Stimulated activated CD4-positive, alpha-beta T cell treated with anti-CD3 and anti-CD28 coated beads, Interleukin-2, amount 100 ng/mL, for 4 hours (primary cell): ENCODE measurements at regions not wholly inside any gene's neighbourhood (a gene's known extent, or its start where the extent isn't known, plus 50 kb on each side); places are given as distances from the start of the nearest gene placed in this dataset.
"Not testable (repeated sequence)": the region's sequence is repeated elsewhere in the genome, so short reads cannot be mapped to it uniquely, and the experiment has no call there.

Experiments
- DNase-seq: peaks from one replicate; pipeline ENCODE4 v3.0.0-alpha.2; 2020; ENCODE audit warnings: low read depth

DNA sequence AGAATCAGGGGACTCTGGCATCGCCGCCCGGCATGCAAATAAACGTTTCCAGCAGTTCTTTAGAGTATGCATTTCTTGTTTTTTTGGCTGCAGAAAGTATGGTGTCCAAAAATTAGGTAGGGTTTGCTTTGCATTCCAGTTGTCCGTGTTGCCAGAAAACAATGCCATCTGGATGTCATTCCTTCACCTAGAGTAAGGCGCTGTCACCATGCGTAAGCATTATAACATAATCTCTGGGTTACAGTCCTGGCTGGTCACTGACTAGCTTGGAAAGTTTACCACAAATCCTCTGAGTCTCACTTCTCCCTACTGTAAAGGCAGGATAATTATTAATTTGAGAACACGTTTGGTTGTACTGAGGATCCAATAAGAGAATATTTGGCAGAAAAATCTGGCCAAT is 457.7 kb downstream of the XYLT1 start:
- no peak for DNase-seq

DNA sequence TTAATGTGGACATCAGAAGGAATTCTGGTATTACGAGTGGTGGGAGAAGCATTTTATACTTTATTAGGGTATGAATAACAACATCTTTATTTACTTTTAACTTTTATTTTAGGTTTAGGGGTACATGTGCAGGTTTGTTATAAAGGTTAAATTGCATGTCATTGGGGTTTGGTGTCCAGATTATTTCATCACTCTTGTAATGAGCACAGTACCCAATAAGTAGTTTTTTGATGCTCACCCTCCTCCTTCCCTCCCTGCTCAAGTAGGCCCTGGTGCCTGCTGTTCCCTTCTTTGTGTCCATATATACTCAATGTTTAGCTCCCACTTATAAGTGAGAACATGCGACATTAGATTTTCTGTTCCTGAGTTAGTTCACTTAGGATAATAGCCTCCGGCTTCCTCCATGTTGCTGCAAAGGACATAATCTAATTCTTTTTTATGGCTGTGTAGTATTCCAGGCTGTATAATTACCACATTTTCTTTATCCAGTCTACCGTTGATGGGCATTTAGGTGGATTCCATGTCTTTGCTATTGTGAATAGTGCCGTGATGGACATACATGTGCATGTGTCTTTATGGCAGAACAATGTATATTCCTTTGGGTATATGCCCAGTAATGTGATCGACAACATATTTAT is 456.2 kb downstream of the XYLT1 start:
- no peak for DNase-seq

DNA sequence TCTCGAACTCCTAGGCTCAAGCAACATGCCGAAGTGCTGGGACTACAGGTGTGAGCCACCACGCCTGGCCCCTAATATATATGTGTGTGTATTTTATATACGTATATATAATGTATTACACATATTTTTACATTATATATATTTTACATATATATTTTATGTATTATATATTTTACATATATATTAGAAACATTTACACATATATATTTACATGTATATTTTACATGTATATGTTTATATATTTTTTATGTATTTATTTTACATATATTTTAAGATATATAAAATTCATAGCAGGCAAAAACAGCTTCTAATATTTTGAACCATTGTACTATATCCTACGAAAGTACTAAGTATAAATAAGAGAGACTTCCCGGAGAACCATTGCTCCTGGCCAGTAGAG is 455.1 kb downstream of the XYLT1 start:
- no peak for DNase-seq

DNA sequence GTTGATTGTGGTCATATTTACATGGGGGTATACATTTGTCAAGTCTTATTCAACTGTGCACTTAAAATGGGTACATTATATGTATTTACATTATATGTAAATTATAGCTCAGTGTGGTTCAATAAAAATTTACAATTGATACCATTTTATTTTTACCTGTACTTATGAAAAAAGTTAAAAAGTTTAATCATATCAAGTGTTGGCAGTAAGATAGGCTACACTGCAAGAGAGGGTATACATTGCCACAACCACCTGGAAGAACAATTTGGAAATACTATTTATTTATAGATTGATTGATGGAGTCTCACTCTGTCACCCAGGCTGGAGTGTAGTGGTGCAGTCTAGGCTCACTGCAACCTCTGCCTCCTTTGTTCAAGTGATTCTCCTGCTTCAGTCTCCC is 453.3 kb downstream of the XYLT1 start:
- DNase-seq: no peak

DNA sequence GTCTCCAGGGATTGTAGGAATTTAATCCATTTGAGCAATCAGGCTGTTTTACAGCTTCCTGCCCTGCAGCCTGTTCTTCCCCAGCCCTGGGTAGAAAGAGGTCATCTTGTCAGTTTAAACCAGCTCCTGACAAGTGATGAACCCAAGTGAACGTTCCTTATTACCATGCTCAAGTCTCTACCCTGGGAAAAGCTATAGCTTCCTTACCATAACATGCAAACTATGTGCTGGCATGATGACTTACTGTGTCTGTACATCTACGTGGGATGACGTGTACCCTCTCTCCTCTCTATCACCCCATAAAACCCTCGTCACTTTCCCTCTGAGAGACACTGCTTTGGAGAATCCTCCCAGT is 452.2 kb downstream of the XYLT1 start:
- DNase-seq: no peak

DNA sequence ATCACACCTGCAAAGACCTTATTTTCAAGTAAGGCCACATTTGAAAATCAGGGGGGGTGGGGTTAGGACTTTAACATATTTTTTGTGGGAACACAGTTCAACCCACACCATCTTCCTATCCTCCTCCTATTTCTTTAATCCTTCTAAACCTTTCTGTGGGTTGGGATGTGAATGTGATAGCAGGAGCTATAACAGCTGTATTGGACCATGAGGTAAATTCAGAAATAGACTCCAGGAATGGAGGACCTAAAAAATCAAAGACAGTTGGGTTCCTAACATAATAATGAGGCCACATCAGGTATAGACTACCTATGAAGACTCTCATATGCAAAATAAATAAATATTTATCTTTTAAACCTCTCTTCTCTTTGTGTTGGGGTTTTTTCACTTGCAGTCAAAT is 451.4 kb downstream of the XYLT1 start:
- DNase-seq: no peak

DNA sequence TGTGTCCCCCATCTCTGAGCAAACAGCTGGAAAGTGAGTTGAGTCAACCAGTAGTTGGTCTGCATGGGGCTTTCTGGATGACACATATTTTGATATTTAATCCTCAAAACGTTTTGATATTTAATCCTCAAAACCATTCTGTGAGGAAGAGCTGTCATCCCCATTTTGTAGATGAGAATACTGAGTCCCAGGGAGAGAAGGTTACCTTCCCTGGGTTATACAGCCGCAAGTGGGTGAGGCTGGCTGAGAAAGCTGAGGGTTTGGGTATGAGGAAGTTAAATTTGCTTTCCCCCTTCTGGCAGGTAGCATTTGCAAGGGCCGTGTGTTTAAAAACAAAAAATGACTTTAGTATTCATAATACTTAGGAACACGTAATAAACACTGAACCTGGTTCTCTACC is 447.2 kb downstream of the XYLT1 start:
- DNase-seq: no peak

DNA sequence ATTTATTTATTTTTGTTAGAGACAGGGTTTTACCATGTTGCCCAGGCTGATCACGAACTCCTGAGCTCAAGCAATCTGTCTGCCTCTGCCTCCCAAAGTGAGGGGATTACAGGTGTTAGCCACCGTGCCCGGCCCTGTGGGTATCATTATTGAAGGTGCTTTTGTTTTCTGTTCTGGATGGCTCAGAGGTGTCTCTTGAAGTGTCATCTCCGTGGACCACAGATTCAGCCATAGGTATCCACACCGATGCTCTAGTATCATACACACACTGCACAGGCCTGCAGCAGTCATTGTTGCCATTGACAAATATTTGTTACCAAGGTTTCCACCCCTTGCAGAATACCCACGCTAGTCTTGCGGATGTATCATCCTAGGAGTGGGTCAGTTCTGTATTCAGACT is 446.2 kb downstream of the XYLT1 start:
- DNase-seq: no peak

DNA sequence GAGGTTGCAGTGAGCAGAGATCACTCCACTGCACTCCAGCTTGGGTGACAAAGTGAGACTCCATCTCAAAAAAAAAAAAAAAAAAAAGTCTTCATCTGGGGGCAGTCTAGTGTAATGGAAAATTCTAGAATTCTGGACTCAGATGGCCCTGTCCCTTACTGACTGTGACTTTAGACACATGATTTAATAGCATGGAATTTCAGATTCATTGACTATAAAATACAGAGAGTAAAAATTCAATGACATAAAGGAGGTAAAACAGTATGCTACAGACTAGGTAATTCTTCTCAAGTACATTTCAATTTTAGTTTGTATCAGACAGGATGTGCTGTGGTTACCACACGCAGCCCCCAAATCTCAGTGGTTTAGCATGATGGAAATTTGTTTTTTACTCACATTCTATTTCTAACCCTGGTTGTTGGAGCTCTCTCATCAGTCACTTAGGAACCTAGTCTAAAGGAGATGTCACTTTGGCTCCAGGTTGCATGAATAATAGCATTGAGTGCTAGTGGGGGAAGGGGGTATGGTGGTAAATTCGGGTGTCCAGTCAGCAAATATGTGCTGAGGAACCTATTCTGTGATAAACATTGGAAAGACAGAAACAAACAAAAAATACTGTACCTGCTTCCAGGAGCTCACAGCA is 444.0 kb downstream of the XYLT1 start:
- no peak for DNase-seq

DNA sequence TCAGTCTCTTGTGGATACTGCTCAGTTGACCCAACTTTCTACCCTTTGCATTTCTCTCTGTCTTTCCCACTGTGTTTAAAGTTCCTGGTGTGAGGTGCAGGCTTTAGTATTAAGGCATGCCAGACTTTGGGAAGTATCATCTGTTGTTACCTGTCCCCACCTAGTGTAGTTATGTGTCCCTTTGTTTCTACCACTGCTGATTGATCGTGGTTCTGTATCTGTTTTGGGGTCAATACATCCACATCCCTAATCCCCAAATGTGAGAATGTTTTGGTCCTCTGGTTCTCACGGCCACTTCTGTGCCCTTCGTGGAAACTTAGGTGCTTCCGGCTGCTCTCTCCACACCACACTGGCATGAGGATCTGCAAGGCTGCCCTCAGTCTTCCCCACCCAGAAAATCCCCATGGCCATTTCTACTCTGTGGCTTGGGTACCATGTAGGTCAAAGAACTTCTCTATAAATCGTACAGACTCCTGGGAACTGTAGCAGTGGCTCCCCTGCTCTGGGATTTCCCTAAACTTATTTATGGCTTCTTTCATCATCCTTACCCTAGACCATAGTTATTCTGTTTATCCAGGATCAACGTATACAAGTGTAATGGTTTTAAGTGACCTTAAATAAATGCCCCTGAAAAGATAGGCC is 443.2 kb downstream of the XYLT1 start:
- DNase-seq: no peak

DNA sequence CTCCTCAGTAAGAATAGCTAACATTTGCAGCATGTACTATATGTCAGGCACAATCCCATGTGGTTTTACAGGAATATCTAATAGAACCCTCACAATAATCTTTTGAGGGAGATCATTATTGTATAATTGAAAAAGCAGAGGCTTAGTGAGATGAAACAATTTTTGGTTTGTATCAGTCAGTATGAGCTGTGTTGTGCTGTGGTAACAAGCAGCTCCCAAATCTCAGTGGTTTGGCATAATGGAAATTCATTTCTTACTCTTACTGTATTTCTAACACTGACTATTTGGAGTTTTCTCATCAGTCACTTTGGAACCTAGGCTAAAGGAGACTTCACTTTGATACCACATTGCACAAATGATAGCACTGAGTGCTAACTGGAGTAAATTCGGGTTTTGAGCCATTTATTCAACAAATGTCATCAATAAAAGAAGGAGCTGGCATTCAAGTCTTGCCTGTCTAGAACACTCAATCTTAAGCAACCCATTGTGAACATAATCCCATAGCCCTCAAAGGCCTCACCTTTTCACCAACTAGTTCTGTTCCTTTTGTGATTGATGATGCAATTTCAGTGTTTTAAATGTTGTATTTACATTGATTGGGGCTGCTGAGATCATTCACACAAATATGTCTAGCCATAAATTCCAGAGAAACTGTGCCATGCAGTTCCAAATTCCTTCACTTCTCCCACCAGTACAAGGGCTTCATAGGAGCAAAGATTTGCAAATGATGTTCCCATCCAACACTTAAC is 441.0 kb downstream of the XYLT1 start:
- no peak for DNase-seq

DNA sequence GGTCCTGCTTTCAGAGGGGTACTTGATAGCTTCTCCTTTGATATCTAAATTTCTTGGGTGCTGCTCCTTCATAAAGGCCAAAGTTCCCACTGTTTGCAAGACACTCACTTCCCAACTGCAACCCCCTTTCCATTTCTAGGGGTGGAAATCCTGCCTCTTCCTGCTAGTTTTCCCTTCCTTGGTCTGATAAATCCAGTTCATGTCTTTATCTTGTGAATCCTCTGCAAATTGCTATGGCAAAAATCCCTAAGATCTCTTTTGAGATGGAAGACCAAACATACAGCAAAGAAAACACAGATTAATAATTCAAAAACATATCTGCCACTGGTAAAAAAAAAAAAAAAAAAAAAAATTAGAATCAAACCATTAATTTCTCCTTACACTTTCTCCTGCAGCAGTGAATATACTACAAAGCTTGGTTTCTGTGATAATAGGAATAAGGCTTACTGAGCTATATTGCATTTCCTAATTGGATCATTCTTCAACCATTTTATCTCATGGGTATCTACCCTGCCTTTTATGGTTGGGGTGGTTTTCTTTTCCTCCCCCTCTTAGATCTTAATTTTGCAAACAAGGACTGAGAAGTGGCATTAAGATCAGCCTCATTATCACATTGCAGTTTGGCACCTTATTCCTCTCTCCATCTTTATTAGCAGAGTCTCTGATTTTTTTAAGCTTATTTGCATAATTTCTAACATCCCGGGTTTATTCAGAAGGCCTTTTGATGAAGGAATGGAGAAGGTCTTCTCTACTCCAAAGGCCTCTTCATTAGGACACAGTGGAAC is 439.1 kb downstream of the XYLT1 start:
- DNase-seq: no peak

DNA sequence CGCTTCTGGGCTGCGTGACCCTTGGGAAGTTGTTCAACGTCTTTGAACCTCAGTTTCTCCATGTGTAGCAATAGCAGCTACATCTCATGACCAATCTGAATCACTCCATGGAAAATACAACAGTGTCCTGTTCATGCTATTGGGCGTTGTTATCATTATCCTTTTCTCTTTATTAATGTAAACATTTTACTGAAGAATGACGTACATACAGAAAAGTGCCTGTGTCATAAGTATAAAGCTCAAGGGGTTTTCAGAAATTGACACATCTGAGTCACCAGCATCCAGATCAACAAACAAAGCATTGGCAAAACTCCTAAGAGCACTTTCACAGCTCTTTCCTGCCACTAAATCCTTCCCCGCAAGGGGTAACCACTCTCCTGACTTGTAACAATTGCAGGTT is 438.4 kb downstream of the XYLT1 start:
- DNase-seq: no peak

DNA sequence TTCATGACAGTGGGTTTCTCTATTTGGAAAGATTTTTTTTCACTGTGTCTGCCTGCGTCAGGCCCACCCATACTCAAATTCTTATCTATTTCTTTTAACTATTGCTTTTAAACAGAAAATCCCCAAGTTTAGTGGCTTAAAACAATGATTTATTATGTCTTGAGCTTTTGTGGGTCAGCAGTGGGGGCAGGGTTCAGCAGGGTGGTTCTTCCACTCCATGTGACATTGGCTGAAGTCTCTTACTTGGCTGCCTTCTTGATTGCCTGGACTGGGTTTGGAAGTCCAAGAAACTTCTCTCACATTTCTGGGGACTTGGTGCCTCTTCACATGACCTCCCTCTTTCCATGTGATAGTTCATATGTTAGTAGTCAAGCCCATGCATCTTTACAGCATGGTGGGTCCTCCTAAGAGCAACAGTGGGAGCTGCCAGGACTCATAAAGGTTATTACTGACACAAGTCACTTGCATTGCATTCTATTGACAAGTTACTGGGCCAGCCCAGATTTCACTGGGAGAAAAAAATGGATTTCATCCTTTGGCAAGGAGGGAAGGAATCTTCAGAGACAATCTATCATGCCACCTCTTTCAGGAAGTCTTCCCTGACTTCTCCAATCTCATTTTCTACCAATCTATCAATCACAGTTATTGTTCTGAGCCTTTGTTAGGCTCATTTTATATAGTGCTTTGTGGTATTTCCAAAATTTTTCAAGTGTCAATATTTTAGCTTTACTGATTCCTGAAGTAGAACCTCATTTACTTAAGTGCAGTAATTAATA is 436.1 kb downstream of the XYLT1 start:
- no peak for DNase-seq

DNA sequence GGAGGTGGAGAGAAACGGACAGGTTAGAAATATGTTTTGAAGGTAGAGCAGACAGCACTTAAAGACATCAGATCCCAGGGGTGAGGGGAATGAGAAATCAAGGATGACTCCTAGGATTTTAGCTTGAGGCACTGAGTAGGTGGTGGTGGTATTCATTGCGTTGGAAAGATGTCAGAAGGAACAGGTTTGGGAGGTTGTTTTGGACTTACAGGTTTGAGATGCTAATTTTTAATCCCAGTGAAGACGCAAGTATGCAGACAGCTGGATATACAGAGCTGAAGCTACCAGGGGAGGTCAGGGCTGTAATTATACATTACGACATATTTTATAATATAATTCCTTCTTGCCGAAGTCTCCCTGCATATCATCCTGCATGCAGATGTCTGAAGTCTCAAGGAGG is 433.3 kb downstream of the XYLT1 start:
- DNase-seq: no peak

DNA sequence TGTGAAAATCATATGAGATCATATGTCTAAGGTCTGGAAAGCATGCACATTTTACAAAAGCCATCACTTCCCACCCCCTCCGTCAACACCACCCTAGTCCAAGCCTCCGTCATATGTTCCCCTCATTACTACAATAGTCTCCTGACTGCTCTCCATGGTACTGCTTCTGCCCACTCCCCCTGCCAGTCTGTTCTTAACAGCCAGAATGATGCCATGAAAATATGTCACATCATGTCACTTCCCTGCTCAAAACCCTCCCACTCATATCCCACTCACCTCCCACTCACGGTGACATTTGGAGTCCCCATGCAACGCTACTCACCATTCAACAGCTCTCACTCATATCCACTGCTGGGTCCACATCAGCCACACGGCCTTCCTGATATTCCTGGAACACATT is 432.3 kb downstream of the XYLT1 start:
- DNase-seq: no peak

DNA sequence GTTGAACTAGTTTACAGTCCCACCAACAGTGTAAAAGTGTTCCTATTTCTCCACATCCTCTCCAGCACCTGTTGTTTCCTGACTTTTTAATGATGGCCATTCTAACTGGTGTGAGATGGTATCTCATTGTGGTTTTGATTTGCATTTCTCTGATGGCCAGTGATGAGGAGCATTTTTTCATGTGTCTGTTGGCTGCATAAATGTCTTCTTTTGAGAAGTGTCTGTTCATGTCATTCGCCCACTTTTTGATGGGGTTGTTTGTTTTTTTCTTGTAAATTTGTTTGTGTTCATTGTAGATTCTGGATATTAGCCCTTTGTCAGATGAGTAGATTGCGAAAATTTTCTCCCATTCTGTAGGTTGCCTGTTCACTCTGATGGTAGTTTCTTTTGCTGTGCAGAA is 421.7 kb downstream of the XYLT1 start:
- DNase-seq: not testable (repeated sequence)

DNA sequence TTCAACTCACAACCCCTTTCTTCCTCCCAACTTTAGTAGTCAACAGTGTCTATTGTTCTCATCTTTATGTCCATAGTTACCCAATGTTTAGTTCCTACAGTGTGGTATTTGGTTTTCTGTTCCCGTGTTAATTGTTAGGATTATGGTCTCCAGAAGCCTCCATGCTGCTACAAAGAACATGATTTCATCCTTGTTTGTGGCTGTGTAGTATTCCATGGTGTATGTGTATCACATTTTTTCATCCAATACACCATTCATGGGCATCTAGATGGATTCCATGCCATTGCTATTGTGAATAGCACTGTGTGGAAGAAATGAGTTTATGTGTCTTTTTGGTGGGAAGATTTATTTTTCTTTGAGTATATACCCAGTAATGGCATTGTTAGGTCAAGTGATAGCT is 420.3 kb downstream of the XYLT1 start:
- DNase-seq: no peak
